Hepatocyte (in vitro differentiated cells): ENCODE measurements at regions not wholly inside any gene's neighbourhood (a gene's known extent, or its start where the extent isn't known, plus 50 kb on each side); places are given as distances from the start of the nearest gene placed in this dataset.
"Not testable (repeated sequence)": the region's sequence is repeated elsewhere in the genome, so short reads cannot be mapped to it uniquely, and the experiment has no call there.

Experiments
- DNase-seq: peaks from one replicate; pipeline ENCODE4 v3.0.0-alpha.2; 2016; ENCODE audit warnings: low spot score
- H2AFZ ChIP-seq: fragments of 200-600 bp; sonication (generic); 2 replicates; pipeline ENCODE4 v1.6.0; 2016; ENCODE audit warnings: antibody characterized with exemption, mild to moderate bottlenecking
- H3K27ac ChIP-seq: fragments of 200-600 bp; sonication (generic); 2 replicates; pipeline ENCODE4 v1.5.1; 2016; ENCODE audit warnings: mild to moderate bottlenecking
- H3K27me3 ChIP-seq: fragments of 200-600 bp; sonication (generic); 2 replicates; pipeline ENCODE4 v1.6.1; 2016
- H3K36me3 ChIP-seq: fragments of 200-600 bp; sonication (generic); replicated peaks from 2 replicates; pipeline ENCODE4 v1.5.1; 2016; ENCODE audit warnings: low read depth; ENCODE audit not compliant: insufficient read depth
- H3K4me1 ChIP-seq: fragments of 200-600 bp; sonication (generic); 2 replicates; pipeline ENCODE4 v1.5.1; 2016; ENCODE audit warnings: mild to moderate bottlenecking, moderate library complexity; ENCODE audit not compliant: insufficient read depth
- H3K4me2 ChIP-seq: fragments of 200-600 bp; sonication (generic); 2 replicates; pipeline ENCODE4 v1.6.0; 2016
- H3K4me3 ChIP-seq: fragments of 200-600 bp; sonication (generic); 2 replicates; pipeline ENCODE4 v1.5.1; 2016; ENCODE audit warnings: mild to moderate bottlenecking
- H3K79me2 ChIP-seq: fragments of 200-600 bp; sonication (generic); 2 replicates; pipeline ENCODE4 v1.6.0; 2017; ENCODE audit warnings: mild to moderate bottlenecking
- H3K9me2 ChIP-seq: fragments of 200-600 bp; sonication (generic); replicated peaks from 2 replicates; pipeline ENCODE4 v1.6.0; 2017; ENCODE audit warnings: mild to moderate bottlenecking; ENCODE audit not compliant: insufficient read depth
- H3K9me3 ChIP-seq: fragments of 200-600 bp; sonication (generic); 2 replicates; pipeline ENCODE4 v1.5.1; 2016; ENCODE audit warnings: low read depth, mild to moderate bottlenecking
- H4K20me1 ChIP-seq: fragments of 200-600 bp; sonication (generic); 2 replicates; pipeline ENCODE4 v1.6.0; 2016; ENCODE audit warnings: mild to moderate bottlenecking; ENCODE audit not compliant: insufficient read depth, poor library complexity, severe bottlenecking
- EZH2 ChIP-seq: fragments of 200-600 bp; sonication (generic); IDR thresholded peaks from 2 replicates; pipeline ENCODE4 v1.6.1; 2016; ENCODE audit warnings: antibody characterized with exemption, mild to moderate bottlenecking, borderline replicate concordance
- EZH2phosphoT487 ChIP-seq: fragments of 200-600 bp; sonication (generic); IDR thresholded peaks from one replicate; pipeline ENCODE4 v1.6.1; 2018; ENCODE audit warnings: antibody characterized with exemption, mild to moderate bottlenecking, low read depth, moderate library complexity; ENCODE audit not compliant: unreplicated experiment, severe bottlenecking
- WGBS: methylation state at CpG from one replicate; pipeline ENCODE4 v1.1.6; 2016; ENCODE audit warnings: low lambda C conversion rate; ENCODE audit errors: missing lambda C conversion rate; 5-methylcytosine and 5-hydroxymethylcytosine counted together
- TF ChIP-seq, protein P1 (sequence below): fragments of 200-600 bp; sonication (generic); IDR thresholded peaks from 2 replicates; pipeline ENCODE4 v1.5.1; 2016; ENCODE audit warnings: antibody characterized with exemption, mild to moderate bottlenecking; ENCODE audit not compliant: poor library complexity

DNA sequence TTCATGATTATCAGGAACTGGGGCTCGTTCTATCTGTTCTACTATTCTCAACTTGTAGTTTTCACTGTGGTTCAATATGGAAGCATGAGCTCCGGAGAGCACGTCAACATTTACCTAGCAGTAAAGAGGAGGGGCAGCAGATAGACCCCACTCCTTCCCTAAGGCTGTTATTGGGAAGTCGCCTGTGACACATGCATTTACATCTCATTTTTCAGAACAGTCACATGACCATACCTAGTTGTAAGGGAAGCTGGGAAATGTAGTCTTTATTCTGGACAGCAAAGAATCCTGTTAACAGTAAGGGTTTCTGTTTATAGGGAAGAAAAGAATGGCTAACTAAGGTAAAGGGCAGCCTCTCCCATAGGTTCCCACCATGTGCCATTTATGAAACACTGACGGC lies 158.3 kb downstream of the ZFP64 start:
- Histone ChIP-seq H3K9me2 (no peaks in the 10 kb centered on the region), H3K79me2 (no peaks in the 10 kb centered on the region), H3K9me3 (no peaks in the 10 kb centered on the region), H3K27me3 (no peaks in the 10 kb centered on the region), H2AFZ (no peak overlapping the region), H3K36me3 (no peaks in the 10 kb centered on the region), H4K20me1 (no peaks in the 10 kb centered on the region), H3K27ac (peak overlapping the region; percentile 88), H3K4me1 (peaks cover 29% of the 10 kb centered on the region), H3K4me3 (no peak overlapping the region), H3K4me2 (no peak overlapping the region)
- WGBS: 58% methylated on average over 5 of the region's 5 CpGs
- DNase-seq: peak; percentile 13
- TF ChIP-seq, protein P1, sequence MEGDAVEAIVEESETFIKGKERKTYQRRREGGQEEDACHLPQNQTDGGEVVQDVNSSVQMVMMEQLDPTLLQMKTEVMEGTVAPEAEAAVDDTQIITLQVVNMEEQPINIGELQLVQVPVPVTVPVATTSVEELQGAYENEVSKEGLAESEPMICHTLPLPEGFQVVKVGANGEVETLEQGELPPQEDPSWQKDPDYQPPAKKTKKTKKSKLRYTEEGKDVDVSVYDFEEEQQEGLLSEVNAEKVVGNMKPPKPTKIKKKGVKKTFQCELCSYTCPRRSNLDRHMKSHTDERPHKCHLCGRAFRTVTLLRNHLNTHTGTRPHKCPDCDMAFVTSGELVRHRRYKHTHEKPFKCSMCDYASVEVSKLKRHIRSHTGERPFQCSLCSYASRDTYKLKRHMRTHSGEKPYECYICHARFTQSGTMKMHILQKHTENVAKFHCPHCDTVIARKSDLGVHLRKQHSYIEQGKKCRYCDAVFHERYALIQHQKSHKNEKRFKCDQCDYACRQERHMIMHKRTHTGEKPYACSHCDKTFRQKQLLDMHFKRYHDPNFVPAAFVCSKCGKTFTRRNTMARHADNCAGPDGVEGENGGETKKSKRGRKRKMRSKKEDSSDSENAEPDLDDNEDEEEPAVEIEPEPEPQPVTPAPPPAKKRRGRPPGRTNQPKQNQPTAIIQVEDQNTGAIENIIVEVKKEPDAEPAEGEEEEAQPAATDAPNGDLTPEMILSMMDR: no peak
- TF ChIP-seq EZH2phosphoT487: no peak

- H3K79me2 ChIP-seq, DNase-seq, H3K9me2 ChIP-seq, H3K4me3 ChIP-seq, H4K20me1 ChIP-seq, H3K27me3 ChIP-seq, H3K9me3 ChIP-seq, H3K36me3 ChIP-seq: not testable (repeated sequence)
- Histone ChIP-seq H2AFZ (peak overlapping the region; percentile 23), H3K27ac (peak overlapping the region; percentile 88), H3K4me2 (peak overlapping the region; percentile 58), H3K4me1 (peaks cover 29% of the 10 kb centered on the region)
- WGBS: 92% methylated on average over 7 of the region's 7 CpGs
Observed at GRCh38 chr20:52032304-52032683, 159.3 kb downstream of the ZFP64 start.

GRCh38 chr20:52031563-52032303 lies 159.8 kb downstream of the ZFP64 start:
- peak; percentile 68 for DNase-seq
- H3K79me2 ChIP-seq: no peaks in the 10 kb centered on the region
- H3K4me2 ChIP-seq: peak overlapping the region; percentile 58
- H2AFZ ChIP-seq: peak overlapping the region; percentile 23
- no peak for TF ChIP-seq EZH2phosphoT487
- TF ChIP-seq, protein P1: no peak
- TF ChIP-seq EZH2: no peak
- H3K4me3 ChIP-seq: no peak overlapping the region
- peak overlapping the region; percentile 88 for H3K27ac ChIP-seq
- H3K9me3 ChIP-seq: no peaks in the 10 kb centered on the region
- H3K4me1 ChIP-seq: peaks cover 29% of the 10 kb centered on the region
- H3K27me3 ChIP-seq: no peaks in the 10 kb centered on the region
- no peaks in the 10 kb centered on the region for H3K36me3 ChIP-seq
- 6% methylated on average over 14 of the region's 14 CpGs for WGBS
- H4K20me1 ChIP-seq: no peaks in the 10 kb centered on the region
- no peaks in the 10 kb centered on the region for H3K9me2 ChIP-seq

DNA sequence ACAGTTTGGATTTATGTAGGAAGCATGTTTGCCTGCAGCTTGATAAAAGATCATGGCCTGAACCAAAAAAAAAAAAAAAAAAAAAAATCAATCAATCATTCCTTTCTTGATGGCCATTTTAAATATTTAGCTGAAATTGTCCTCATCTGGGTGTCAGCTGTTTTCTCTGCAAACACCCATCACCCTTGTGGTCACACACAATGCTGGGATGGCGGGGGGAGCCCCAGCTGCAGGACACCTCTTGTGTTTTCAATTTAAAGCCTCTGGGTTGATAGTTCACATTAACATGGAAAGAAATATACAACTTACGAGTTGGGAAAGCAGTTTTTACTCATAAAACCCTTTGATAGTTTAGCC lies 160.4 kb downstream of the ZFP64 start:
- H3K9me3 ChIP-seq: no peaks in the 10 kb centered on the region
- peaks cover 29% of the 10 kb centered on the region for H3K4me1 ChIP-seq
- H3K36me3 ChIP-seq: no peaks in the 10 kb centered on the region
- H3K27me3 ChIP-seq: no peaks in the 10 kb centered on the region
- no peaks in the 10 kb centered on the region for H3K79me2 ChIP-seq
- no peaks in the 10 kb centered on the region for H4K20me1 ChIP-seq
- peak overlapping the region; percentile 88 for H3K27ac ChIP-seq
- no peak overlapping the region for H2AFZ ChIP-seq
- no peak overlapping the region for H3K4me3 ChIP-seq
- TF ChIP-seq EZH2phosphoT487: no peak
- TF ChIP-seq EZH2: no peak
- TF ChIP-seq, protein P1: no peak
- H3K4me2 ChIP-seq: peak overlapping the region; percentile 58
- no peak for DNase-seq
- no peaks in the 10 kb centered on the region for H3K9me2 ChIP-seq
- 29% methylated on average over 2 of the region's 2 CpGs for WGBS

DNA sequence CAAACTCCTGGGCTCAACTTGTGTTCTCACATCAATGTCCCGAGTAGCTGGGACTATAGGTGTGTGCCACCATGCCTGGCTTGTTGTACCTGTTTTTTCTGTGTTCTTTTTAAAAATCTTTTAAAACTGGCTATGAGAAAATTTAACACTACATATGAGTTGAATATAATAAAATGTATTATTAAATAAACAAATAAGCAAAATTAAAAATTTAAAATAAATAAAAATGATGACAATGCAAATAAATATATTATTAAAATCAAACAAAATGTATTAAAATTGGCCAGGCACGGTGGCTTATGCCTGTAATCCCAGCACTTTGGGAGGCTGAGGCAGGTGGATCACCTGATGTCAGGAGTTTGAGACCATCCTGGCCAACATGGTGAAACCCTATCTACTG lies 162.4 kb downstream of the ZFP64 start:
- H3K9me2 ChIP-seq, H2AFZ ChIP-seq, H3K9me3 ChIP-seq, H3K27me3 ChIP-seq, H3K27ac ChIP-seq, H4K20me1 ChIP-seq, H3K36me3 ChIP-seq, H3K79me2 ChIP-seq, DNase-seq, H3K4me2 ChIP-seq, H3K4me3 ChIP-seq: not testable (repeated sequence)
- WGBS: 94% methylated on average over 2 of the region's 2 CpGs
- H3K4me1 ChIP-seq: peaks cover 31% of the 10 kb centered on the region
